Neural cell (in vitro differentiated cells): ENCODE measurements at regions not wholly inside any gene's neighbourhood (a gene's known extent, or its start where the extent isn't known, plus 50 kb on each side); places are given as distances from the start of the nearest gene placed in this dataset.

ENCODE experiments used
- H2AFZ ChIP-seq: fragments of 200-600, 300-800 bp; sonication (generic), shearing (Covaris generic); 2 replicates; pipeline ENCODE4 v1.6.0; 2014; ENCODE audit warnings: low read depth, mild to moderate bottlenecking, antibody characterized with exemption, low read length, moderate library complexity
- H3F3A ChIP-seq: fragments of 200-600 bp; shearing (Covaris generic); 2 replicates; pipeline ENCODE4 v1.6.1; 2016; ENCODE audit warnings: mild to moderate bottlenecking, moderate library complexity, mixed read lengths, antibody characterized with exemption, low read length; ENCODE audit not compliant: insufficient read depth, poor library complexity, severe bottlenecking
- H3K27ac ChIP-seq: fragments of 200-600, 300-800 bp; sonication (generic), shearing (Covaris generic); 2 replicates; pipeline ENCODE4 v1.5.1; 2014; ENCODE audit warnings: mild to moderate bottlenecking, low read length, moderate library complexity
- H3K27me3 ChIP-seq: fragments of 300-800, 200-600 bp; sonication (generic), shearing (Covaris generic); 2 replicates; pipeline ENCODE4 v1.6.0; 2014; ENCODE audit warnings: mild to moderate bottlenecking, low read depth, low read length, moderate library complexity; ENCODE audit not compliant: insufficient read depth
- H3K36me3 ChIP-seq: fragments of 300-800, 200-600 bp; sonication (generic), shearing (Covaris generic); 2 replicates; pipeline ENCODE4 v1.5.1; 2014; ENCODE audit warnings: mild to moderate bottlenecking, antibody characterized with exemption, low read length, moderate library complexity; ENCODE audit not compliant: insufficient read depth
- H3K4me2 ChIP-seq: fragments of 300-800, 200-600 bp; sonication (generic), shearing (Covaris generic); 2 replicates; pipeline ENCODE4 v1.6.0; 2014; ENCODE audit warnings: mild to moderate bottlenecking, low read length
- H3K4me3 ChIP-seq: fragments of 300-800, 200-600 bp; sonication (generic), shearing (Covaris generic); 2 replicates; pipeline ENCODE4 v1.5.1; 2014; ENCODE audit warnings: mild to moderate bottlenecking, low read length, moderate library complexity
- H3K79me2 ChIP-seq: fragments of 200-600 bp; shearing (Covaris generic); replicated peaks from 2 replicates; pipeline ENCODE4 v1.6.0; 2014; ENCODE audit warnings: mild to moderate bottlenecking, low read length, moderate library complexity; ENCODE audit not compliant: insufficient read depth
- H3K9ac ChIP-seq: fragments of 300-800, 200-600 bp; sonication (generic), shearing (Covaris generic); 2 replicates; pipeline ENCODE4 v1.6.1; 2016; ENCODE audit warnings: mild to moderate bottlenecking, low read length, mixed read lengths
- H3K9me2 ChIP-seq: fragments of 200-600 bp; shearing (Covaris generic); 2 replicates; pipeline ENCODE4 v1.6.1; 2016; ENCODE audit warnings: mild to moderate bottlenecking, low read length, mixed read lengths; ENCODE audit not compliant: insufficient read depth
- H3K9me3 ChIP-seq: fragments of 200-600, 300-800 bp; sonication (generic), shearing (Covaris generic); 2 replicates; pipeline ENCODE4 v1.6.1; 2016; ENCODE audit warnings: mild to moderate bottlenecking, mixed run types, low read length, moderate library complexity, mixed read lengths
- H4K20me1 ChIP-seq: fragments of 200-600 bp; shearing (Covaris generic); 2 replicates; pipeline ENCODE4 v1.6.1; 2016; ENCODE audit warnings: mild to moderate bottlenecking, mixed run types; ENCODE audit not compliant: insufficient read depth
- EP300 ChIP-seq: fragments of 450-650 bp; conservative IDR thresholded peaks from 2 replicates; pipeline ENCODE4 v1.6.1; 2014; ENCODE audit warnings: antibody characterized with exemption, mild to moderate bottlenecking, moderate library complexity; ENCODE audit not compliant: poor library complexity, severe bottlenecking
- EZH2 ChIP-seq: fragments of 200-600, 300-800 bp; shearing (Covaris generic), sonication (generic); IDR thresholded peaks from 2 replicates; pipeline ENCODE4 v1.6.1; 2014; ENCODE audit warnings: antibody characterized with exemption, low read length, borderline replicate concordance, mild to moderate bottlenecking; ENCODE audit not compliant: insufficient read depth, poor library complexity, severe bottlenecking
- MXI1 ChIP-seq: fragments of 450-650 bp; conservative IDR thresholded peaks from 2 replicates; pipeline ENCODE4 v1.6.1; 2014; ENCODE audit warnings: antibody characterized with exemption, mild to moderate bottlenecking; ENCODE audit not compliant: poor library complexity, severe bottlenecking
- POLR2AphosphoS5 ChIP-seq: IDR thresholded peaks from 2 replicates; pipeline ENCODE4 v1.6.1; 2012
- RAD21 ChIP-seq: fragments of 450-650 bp; conservative IDR thresholded peaks from 2 replicates; pipeline ENCODE4 v1.6.1; 2014; ENCODE audit warnings: antibody characterized with exemption, mild to moderate bottlenecking, moderate library complexity
- SMC3 ChIP-seq: fragments of 450-650 bp; conservative IDR thresholded peaks from 2 replicates; pipeline ENCODE4 v1.6.1; 2014; ENCODE audit warnings: antibody characterized with exemption, mild to moderate bottlenecking, moderate library complexity; ENCODE audit not compliant: poor library complexity
- TAF1 ChIP-seq: IDR thresholded peaks from 2 replicates; pipeline ENCODE4 v1.6.1; 2012; ENCODE audit warnings: low read depth
- TF ChIP-seq, protein P1 (sequence below): IDR thresholded peaks from 2 replicates; pipeline ENCODE4 v1.6.1; 2012; ENCODE audit warnings: borderline replicate concordance
- TF ChIP-seq, protein P2 (sequence below): fragments of 450-650 bp; IDR thresholded peaks from 2 replicates; pipeline ENCODE4 v1.5.1; 2014; ENCODE audit warnings: antibody characterized with exemption, mild to moderate bottlenecking, moderate library complexity; ENCODE audit not compliant: poor library complexity, severe bottlenecking

DNA sequence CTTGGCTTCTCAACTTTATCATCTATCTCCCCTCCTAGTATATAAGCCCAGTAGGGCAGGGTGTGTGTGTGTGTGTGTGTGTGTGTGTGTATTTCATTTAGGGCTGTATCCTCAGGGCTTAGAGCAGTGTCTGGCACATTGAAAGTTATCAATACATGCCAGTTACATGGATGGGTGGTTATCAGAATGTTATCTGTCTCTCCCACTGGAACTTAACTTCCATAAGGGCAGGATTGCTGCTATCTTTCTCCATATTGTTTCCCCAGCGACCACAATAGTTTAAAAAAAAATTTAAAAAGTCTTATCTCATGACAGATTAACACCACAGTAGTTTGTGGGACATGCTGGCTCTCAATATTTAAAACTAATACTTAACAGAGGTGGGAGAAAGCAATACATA, 488.9 kb downstream of the PLCL1 start:
- Histone ChIP-seq H3K9me2 (no peaks in the 10 kb centered on the region), H3K9ac (no peak overlapping the region), H2AFZ (no peak overlapping the region), H3K27ac (no peak overlapping the region), H3K27me3 (no peaks in the 10 kb centered on the region), H3K36me3 (no peaks in the 10 kb centered on the region), H3F3A (no peaks in the 10 kb centered on the region), H3K9me3 (no peaks in the 10 kb centered on the region), H3K4me2 (no peak overlapping the region), H3K79me2 (no peaks in the 10 kb centered on the region), H4K20me1 (no peaks in the 10 kb centered on the region), H3K4me3 (no peak overlapping the region)
- TF ChIP-seq, protein P1, sequence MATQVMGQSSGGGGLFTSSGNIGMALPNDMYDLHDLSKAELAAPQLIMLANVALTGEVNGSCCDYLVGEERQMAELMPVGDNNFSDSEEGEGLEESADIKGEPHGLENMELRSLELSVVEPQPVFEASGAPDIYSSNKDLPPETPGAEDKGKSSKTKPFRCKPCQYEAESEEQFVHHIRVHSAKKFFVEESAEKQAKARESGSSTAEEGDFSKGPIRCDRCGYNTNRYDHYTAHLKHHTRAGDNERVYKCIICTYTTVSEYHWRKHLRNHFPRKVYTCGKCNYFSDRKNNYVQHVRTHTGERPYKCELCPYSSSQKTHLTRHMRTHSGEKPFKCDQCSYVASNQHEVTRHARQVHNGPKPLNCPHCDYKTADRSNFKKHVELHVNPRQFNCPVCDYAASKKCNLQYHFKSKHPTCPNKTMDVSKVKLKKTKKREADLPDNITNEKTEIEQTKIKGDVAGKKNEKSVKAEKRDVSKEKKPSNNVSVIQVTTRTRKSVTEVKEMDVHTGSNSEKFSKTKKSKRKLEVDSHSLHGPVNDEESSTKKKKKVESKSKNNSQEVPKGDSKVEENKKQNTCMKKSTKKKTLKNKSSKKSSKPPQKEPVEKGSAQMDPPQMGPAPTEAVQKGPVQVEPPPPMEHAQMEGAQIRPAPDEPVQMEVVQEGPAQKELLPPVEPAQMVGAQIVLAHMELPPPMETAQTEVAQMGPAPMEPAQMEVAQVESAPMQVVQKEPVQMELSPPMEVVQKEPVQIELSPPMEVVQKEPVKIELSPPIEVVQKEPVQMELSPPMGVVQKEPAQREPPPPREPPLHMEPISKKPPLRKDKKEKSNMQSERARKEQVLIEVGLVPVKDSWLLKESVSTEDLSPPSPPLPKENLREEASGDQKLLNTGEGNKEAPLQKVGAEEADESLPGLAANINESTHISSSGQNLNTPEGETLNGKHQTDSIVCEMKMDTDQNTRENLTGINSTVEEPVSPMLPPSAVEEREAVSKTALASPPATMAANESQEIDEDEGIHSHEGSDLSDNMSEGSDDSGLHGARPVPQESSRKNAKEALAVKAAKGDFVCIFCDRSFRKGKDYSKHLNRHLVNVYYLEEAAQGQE: no peak
- TF ChIP-seq SMC3: no peak
- TF ChIP-seq MXI1: no peak
- no peak for TF ChIP-seq POLR2AphosphoS5
- no peak for TF ChIP-seq EZH2
- no peak for TF ChIP-seq RAD21
- TF ChIP-seq EP300: no peak
- TF ChIP-seq, protein P2, sequence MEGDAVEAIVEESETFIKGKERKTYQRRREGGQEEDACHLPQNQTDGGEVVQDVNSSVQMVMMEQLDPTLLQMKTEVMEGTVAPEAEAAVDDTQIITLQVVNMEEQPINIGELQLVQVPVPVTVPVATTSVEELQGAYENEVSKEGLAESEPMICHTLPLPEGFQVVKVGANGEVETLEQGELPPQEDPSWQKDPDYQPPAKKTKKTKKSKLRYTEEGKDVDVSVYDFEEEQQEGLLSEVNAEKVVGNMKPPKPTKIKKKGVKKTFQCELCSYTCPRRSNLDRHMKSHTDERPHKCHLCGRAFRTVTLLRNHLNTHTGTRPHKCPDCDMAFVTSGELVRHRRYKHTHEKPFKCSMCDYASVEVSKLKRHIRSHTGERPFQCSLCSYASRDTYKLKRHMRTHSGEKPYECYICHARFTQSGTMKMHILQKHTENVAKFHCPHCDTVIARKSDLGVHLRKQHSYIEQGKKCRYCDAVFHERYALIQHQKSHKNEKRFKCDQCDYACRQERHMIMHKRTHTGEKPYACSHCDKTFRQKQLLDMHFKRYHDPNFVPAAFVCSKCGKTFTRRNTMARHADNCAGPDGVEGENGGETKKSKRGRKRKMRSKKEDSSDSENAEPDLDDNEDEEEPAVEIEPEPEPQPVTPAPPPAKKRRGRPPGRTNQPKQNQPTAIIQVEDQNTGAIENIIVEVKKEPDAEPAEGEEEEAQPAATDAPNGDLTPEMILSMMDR: no peak
- no peak for TF ChIP-seq TAF1

DNA sequence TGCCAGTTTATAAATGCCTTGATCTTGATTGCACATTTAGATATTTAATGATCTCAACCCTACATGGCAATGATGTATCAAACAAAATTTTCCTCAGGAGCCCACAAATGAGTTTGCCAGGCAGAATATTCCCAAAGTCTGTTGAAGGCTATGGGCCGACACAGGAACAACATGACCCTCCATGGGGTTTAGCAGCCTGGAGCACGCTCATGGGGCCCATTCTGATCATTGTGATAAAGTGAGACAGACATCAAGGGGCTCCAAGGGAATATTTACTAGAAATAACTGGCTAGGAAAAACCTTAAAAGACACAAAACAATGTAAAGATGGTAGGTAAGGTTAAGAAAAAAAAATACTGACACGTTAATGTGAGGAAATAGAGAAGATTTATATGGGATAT, 485.4 kb downstream of the PLCL1 start:
- TF ChIP-seq MXI1 (no peak), EP300 (no peak), EZH2 (no peak), SMC3 (no peak), RAD21 (no peak)
- TF ChIP-seq, protein P2: no peak
- Histone ChIP-seq H2AFZ (no peak overlapping the region), H3K9me3 (no peaks in the 10 kb centered on the region), H3K79me2 (no peaks in the 10 kb centered on the region), H3K27ac (no peak overlapping the region), H3K27me3 (no peaks in the 10 kb centered on the region), H4K20me1 (no peaks in the 10 kb centered on the region), H3K9me2 (no peaks in the 10 kb centered on the region), H3K4me2 (no peak overlapping the region), H3K36me3 (no peaks in the 10 kb centered on the region), H3F3A (no peaks in the 10 kb centered on the region), H3K9ac (no peak overlapping the region), H3K4me3 (no peak overlapping the region)
